ENCODE measurements at regions not wholly inside any gene's neighbourhood (a gene's known extent, or its start where the extent isn't known, plus 50 kb on each side); places are given as distances from the start of the nearest gene placed in this dataset.

- no peak for TF ChIP-seq POLR2A (IDR thresholded peaks at IDR 0.05)
- TF ChIP-seq CTCF (IDR thresholded peaks at IDR 0.05): no peak
- TF ChIP-seq POLR2AphosphoS5 (IDR thresholded peaks at IDR 0.05): no peak
These were observed 335.0 kb downstream of the DEPDC1B start for GRCh38 chr5:60365001-60365400.
